ENCODE measurements at regions not wholly inside any gene's neighbourhood (a gene's known extent, or its start where the extent isn't known, plus 50 kb on each side); places are given as distances from the start of the nearest gene placed in this dataset.

GRCh38 chr2:71791501-71792135 lies 338.3 kb downstream of the DYSF start:
- H3K9ac ChIP-seq, result no peak overlapping the region
- POLR2A ChIA-PET, result no interaction called here
- H4K20me1 ChIP-seq (ENCODE audit: insufficient read depth), result no peaks in the 10 kb centered on the region
- peaks cover 0 to 17% of the 10 kb centered on the region in 2 experiments; a peak in 1 of 4 replicates for H3K4me1 ChIP-seq (ENCODE audit: control insufficient read depth in 1 of 2, insufficient read depth in 2 of 2, low read depth in 1 of 2, low read length in 1 of 2)
- DNase-seq, result no peak
- 69% methylated on average over 10 of the region's 14 CpGs for WGBS (ENCODE audit: low lambda C conversion rate)
- H2AFZ ChIP-seq (ENCODE audit: low read depth), result no peak overlapping the region
- TF ChIP-seq YY1 (IDR thresholded peaks at IDR 0.05; ENCODE audit: low read depth) (no peak), POLR2AphosphoS5 (IDR thresholded peaks at IDR 0.05; ENCODE audit: low read depth, low read length) (no peak), REST (IDR thresholded peaks at IDR 0.05; ENCODE audit: low read depth, low read length) (no peak), FOXM1 (IDR thresholded peaks at IDR 0.05; ENCODE audit: low read depth) (no peak), SIN3A (IDR thresholded peaks at IDR 0.05; ENCODE audit: borderline replicate concordance, low read depth, low read length) (no peak), USF2 (IDR thresholded peaks at IDR 0.05; ENCODE audit: borderline replicate concordance, low read depth, low read length) (no peak), SMC3 (IDR thresholded peaks at IDR 0.05; ENCODE audit: low read depth, low read length) (no peak), RXRA (IDR thresholded peaks at IDR 0.05; ENCODE audit: borderline replicate concordance, low read depth) (no peak), EZH2phosphoT487 (IDR thresholded peaks at IDR 0.05; ENCODE audit: borderline replicate concordance, low read depth) (no peak), NRF1 (IDR thresholded peaks at IDR 0.05; ENCODE audit: low read depth, low read length) (no peak), FOSL2 (IDR thresholded peaks at IDR 0.05; ENCODE audit: borderline replicate concordance, low read depth) (no peak), TEAD4 (IDR thresholded peaks at IDR 0.05; ENCODE audit: borderline replicate concordance, insufficient read depth) (no peak), GATA2 (CRISPR knock-in tag; IDR thresholded peaks at IDR 0.05) (no peak), NFIC (IDR thresholded peaks at IDR 0.05; ENCODE audit: borderline replicate concordance) (no peak)
- TF ChIP-seq, protein P1, sequence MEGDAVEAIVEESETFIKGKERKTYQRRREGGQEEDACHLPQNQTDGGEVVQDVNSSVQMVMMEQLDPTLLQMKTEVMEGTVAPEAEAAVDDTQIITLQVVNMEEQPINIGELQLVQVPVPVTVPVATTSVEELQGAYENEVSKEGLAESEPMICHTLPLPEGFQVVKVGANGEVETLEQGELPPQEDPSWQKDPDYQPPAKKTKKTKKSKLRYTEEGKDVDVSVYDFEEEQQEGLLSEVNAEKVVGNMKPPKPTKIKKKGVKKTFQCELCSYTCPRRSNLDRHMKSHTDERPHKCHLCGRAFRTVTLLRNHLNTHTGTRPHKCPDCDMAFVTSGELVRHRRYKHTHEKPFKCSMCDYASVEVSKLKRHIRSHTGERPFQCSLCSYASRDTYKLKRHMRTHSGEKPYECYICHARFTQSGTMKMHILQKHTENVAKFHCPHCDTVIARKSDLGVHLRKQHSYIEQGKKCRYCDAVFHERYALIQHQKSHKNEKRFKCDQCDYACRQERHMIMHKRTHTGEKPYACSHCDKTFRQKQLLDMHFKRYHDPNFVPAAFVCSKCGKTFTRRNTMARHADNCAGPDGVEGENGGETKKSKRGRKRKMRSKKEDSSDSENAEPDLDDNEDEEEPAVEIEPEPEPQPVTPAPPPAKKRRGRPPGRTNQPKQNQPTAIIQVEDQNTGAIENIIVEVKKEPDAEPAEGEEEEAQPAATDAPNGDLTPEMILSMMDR (IDR thresholded peaks at IDR 0.05), result no peak
- TF ChIP-seq, protein P2, sequence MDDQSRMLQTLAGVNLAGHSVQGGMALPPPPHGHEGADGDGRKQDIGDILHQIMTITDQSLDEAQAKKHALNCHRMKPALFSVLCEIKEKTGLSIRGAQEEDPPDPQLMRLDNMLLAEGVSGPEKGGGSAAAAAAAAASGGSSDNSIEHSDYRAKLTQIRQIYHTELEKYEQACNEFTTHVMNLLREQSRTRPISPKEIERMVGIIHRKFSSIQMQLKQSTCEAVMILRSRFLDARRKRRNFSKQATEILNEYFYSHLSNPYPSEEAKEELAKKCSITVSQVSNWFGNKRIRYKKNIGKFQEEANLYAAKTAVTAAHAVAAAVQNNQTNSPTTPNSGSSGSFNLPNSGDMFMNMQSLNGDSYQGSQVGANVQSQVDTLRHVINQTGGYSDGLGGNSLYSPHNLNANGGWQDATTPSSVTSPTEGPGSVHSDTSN (IDR thresholded peaks at IDR 0.05), result no peak
- CTCF ChIA-PET, result no interaction called here
- H3K9me3 ChIP-seq, result no peaks in the 10 kb centered on the region
- H3F3A ChIP-seq (replicated peaks; ENCODE audit: insufficient read depth), result no peaks in the 10 kb centered on the region
- no peaks in the 10 kb centered on the region for H3K36me3 ChIP-seq (replicated peaks in 1 of 2; ENCODE audit: control insufficient read depth in 1 of 2, insufficient read depth in 2 of 2, low read length in 1 of 2)
- H3K9me2 ChIP-seq, result no peaks in the 10 kb centered on the region
- H3K27me3 ChIP-seq (ENCODE audit: insufficient read depth), result no peaks in the 10 kb centered on the region
- H3K79me2 ChIP-seq (ENCODE audit: insufficient read depth), result no peaks in the 10 kb centered on the region
- no peak overlapping the region for H3K4me3 ChIP-seq (ENCODE audit: low read depth in 2 of 2, low read length in 1 of 2)
- no peak overlapping the region for H3K4me2 ChIP-seq
- no peak overlapping the region for H3K27ac ChIP-seq (ENCODE audit: low read depth in 2 of 2, low read length in 1 of 2)

All from SK-N-SH (cell line).